Thoracic aorta (tissue), 2 donors: ENCODE measurements at regions not wholly inside any gene's neighbourhood (a gene's known extent, or its start where the extent isn't known, plus 50 kb on each side); places are given as distances from the start of the nearest gene placed in this dataset.

ENCODE experiments used
- ATAC-seq: fragments of 150-250 bp; one replicate; pipeline ENCODE4 v1.8.0; 2017; ENCODE audit warnings: low read depth; ENCODE audit not compliant: insufficient number of reproducible peaks, low FRiP score
- DNase-seq: peaks from one replicate; pipeline ENCODE4 v3.0.0-alpha.2; 2020; ENCODE audit warnings: low spot score
- H3K27ac ChIP-seq, 2 donors: fragments of 200-600 bp; sonication (generic); 1 replicate in 1 of 2; 2 replicates in 1 of 2; pipeline ENCODE4 v1.5.1; 2016; ENCODE audit warnings: mild to moderate bottlenecking in 2 of 2, moderate library complexity in 2 of 2
- H3K27me3 ChIP-seq: fragments of 200-600 bp; sonication (generic); replicated peaks from 2 replicates; pipeline ENCODE4 v1.6.0; 2016; ENCODE audit warnings: mild to moderate bottlenecking; ENCODE audit not compliant: insufficient read depth
- H3K36me3 ChIP-seq: fragments of 200-600 bp; sonication (generic); one replicate; pipeline ENCODE4 v1.5.1; 2016
- H3K4me1 ChIP-seq, 2 donors: fragments of 200-600 bp; sonication (generic); 1 replicate in 1 of 2; 2 replicates in 1 of 2; pipeline versions ENCODE4 v1.5.1 to v1.6.0; 2016; ENCODE audit warnings: low read depth in 2 of 2, mild to moderate bottlenecking in 1 of 2; ENCODE audit not compliant: control insufficient read depth in 1 of 2
- H3K4me3 ChIP-seq: fragments of 200-600 bp; sonication (generic); 2 replicates; pipeline ENCODE4 v1.5.1; 2016; ENCODE audit warnings: mild to moderate bottlenecking
- H3K9me3 ChIP-seq: fragments of 200-600 bp; sonication (generic); 2 replicates; pipeline ENCODE4 v1.5.1; 2016
- TF ChIP-seq, protein P1 (sequence below): fragments of 200-600 bp; sonication (generic); IDR thresholded peaks from one replicate; pipeline ENCODE4 v1.5.1; 2019; ENCODE audit warnings: antibody characterized with exemption

DNA sequence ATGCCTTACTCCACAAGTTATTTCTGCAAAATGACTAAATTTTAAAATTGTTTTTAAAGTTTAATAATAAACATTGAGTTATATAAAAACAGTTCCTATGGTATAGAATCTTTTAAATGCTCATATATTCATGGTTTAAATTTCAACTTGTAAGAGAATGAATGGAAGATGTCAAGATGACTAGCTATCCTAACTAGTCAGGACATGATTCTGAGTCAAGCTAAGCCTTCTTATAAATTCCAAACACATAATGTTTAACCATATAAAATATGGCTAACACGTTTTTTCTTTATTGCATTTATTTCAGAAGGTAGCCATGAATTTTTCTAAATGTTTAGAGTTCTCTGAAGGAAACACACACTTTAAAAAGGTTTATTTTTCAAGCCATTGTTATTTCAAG is 320.4 kb downstream of the CBLN2 start:
- Histone ChIP-seq H3K27me3 (no peaks in the 10 kb centered on the region), H3K36me3 (no peaks in the 10 kb centered on the region), H3K27ac (no peak overlapping the region), H3K4me1 (no peaks in the 10 kb centered on the region), H3K9me3 (no peaks in the 10 kb centered on the region), H3K4me3 (no peak overlapping the region)
- TF ChIP-seq, protein P1, sequence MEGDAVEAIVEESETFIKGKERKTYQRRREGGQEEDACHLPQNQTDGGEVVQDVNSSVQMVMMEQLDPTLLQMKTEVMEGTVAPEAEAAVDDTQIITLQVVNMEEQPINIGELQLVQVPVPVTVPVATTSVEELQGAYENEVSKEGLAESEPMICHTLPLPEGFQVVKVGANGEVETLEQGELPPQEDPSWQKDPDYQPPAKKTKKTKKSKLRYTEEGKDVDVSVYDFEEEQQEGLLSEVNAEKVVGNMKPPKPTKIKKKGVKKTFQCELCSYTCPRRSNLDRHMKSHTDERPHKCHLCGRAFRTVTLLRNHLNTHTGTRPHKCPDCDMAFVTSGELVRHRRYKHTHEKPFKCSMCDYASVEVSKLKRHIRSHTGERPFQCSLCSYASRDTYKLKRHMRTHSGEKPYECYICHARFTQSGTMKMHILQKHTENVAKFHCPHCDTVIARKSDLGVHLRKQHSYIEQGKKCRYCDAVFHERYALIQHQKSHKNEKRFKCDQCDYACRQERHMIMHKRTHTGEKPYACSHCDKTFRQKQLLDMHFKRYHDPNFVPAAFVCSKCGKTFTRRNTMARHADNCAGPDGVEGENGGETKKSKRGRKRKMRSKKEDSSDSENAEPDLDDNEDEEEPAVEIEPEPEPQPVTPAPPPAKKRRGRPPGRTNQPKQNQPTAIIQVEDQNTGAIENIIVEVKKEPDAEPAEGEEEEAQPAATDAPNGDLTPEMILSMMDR: no peak
- DNase-seq (no peak), ATAC-seq (no peak)

DNA sequence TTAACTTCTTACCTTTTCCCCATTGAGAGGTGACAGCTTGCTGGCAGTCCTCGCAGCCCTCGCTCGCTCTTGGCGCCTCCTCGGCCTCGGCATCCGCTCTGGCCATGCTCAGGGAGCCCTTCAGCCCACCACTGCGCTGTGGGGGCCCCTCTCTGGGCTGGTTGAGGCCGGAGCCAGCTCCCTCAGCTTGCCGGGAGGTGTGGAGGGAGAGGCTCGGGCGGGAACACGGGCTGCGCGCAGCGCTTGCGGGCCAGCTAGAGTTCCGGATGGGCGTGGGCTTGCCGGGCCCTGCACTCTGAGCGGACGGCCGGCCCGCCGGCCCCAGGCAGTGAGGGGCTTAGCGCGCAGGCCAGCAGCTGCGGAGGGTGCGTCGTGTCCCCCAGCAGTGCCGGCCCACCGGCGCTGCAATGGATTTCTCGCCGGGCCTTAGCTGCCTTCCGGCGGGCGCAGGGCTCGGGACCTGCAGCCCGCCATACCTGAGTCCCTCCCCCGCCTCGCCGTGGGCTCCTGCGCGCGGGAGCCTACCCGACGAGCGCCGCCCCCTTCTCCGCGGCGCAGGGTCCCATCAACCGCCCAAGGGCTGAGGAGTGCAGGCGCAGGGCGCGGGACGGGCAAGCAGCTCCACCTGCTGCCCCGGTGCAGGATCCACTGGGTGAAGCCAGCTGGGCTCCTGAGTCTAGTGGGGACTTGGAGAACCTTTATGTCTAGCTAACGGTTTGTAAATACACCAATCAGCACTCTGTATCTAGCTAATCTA is 335.0 kb downstream of the CBLN2 start:
- Histone ChIP-seq H3K9me3 (no peaks in the 10 kb centered on the region), H3K4me1 (no peaks in the 10 kb centered on the region), H3K4me3 (no peak overlapping the region), H3K27me3 (no peaks in the 10 kb centered on the region), H3K27ac (no peak overlapping the region), H3K36me3 (no peaks in the 10 kb centered on the region)
- TF ChIP-seq, protein P1: no peak
- DNase-seq (no peak), ATAC-seq (no peak)

DNA sequence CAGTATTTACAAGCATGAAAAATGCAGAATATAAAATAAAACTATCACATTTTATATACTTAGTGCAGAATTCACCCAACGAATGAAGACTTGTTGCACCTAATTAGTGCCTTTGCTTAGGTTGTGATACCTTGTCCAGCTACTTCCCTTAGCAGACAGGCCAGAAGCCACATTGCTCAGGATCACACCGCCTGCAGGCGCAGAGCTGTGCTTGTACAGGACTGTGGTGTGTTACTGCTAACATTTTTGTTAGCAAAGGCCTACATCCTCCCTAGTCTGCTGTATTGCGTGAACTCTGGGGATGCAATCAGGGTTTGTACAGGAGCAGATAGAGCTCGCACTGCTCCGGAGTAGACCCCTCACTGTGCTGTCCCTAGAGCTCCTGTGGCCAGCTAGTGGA is 336.9 kb downstream of the CBLN2 start:
- Histone ChIP-seq H3K27me3 (no peaks in the 10 kb centered on the region), H3K4me1 (no peaks in the 10 kb centered on the region), H3K36me3 (no peaks in the 10 kb centered on the region), H3K4me3 (no peak overlapping the region), H3K9me3 (no peaks in the 10 kb centered on the region), H3K27ac (no peak overlapping the region)
- TF ChIP-seq, protein P1: no peak
- ATAC-seq (no peak), DNase-seq (no peak)

DNA sequence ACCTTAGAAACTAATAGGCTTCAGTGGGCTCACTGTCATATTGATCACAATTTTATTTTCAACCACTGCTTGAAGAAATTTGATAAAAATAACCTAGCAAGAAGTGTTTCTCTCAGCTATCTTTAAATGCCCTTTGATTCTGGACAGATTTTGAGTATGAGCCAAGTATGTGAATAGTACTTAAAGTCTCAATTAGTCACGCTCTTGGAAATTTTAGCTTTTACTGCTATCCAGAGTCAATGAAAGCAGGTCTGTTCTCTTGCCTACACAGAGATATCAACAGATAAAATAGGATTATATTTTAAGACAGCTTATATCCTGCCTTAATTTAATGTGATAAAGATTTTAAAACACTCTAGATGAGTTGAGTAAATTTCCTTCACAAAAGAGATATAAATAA is 337.3 kb downstream of the CBLN2 start:
- no peak for DNase-seq
- H3K27ac ChIP-seq: no peak overlapping the region
- ATAC-seq: no peak

DNA sequence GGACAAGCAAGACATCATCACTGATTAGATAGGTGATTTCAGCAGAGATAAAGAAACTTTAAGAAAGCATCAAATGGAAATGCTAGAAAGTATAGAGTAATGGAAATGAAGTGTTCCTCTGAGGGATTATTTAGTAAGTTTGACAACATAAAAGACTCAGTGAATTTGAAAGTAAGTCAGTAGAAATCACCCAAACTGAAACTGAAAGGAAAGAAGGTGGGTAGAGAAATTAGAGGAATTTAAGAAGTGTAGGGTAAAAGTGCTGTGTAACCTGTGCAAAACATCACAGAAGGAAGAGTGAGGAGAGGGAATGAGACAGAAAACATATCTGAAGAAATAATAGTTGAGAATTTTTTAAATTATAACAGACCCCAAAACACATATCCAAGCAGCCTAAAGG is 343.1 kb downstream of the CBLN2 start:
- H3K4me3 ChIP-seq: no peak overlapping the region
- ATAC-seq (no peak), DNase-seq (no peak)
- H3K27ac ChIP-seq: no peak overlapping the region
- TF ChIP-seq, protein P1: no peak
- no peaks in the 10 kb centered on the region for H3K4me1 ChIP-seq
- H3K9me3 ChIP-seq: no peaks in the 10 kb centered on the region
- no peaks in the 10 kb centered on the region for H3K27me3 ChIP-seq
- H3K36me3 ChIP-seq: no peaks in the 10 kb centered on the region

More for the DNA sequence above, 337.3 kb downstream of the CBLN2 start:
- H3K27me3 ChIP-seq: no peaks in the 10 kb centered on the region
- H3K9me3 ChIP-seq: no peaks in the 10 kb centered on the region
- H3K4me3 ChIP-seq: no peak overlapping the region
- no peaks in the 10 kb centered on the region for H3K4me1 ChIP-seq
- TF ChIP-seq, protein P1: no peak
- H3K36me3 ChIP-seq: no peaks in the 10 kb centered on the region
